GM21717 (cell line): ENCODE measurements at regions not wholly inside any gene's neighbourhood (a gene's known extent, or its start where the extent isn't known, plus 50 kb on each side); places are given as distances from the start of the nearest gene placed in this dataset.

Source experiments
- ATAC-seq: cut with Tn5 transposase; IDR thresholded peaks from one replicate; pipeline ENCODE4 v1.9.1; 2021; ENCODE audit warnings: mild to moderate bottlenecking, moderate library complexity; ENCODE audit not compliant: unreplicated experiment

- ATAC-seq: no peak
Measured at GRCh38 chr21:16071761-16072160, 342.0 kb downstream of the USP25 start.

GRCh38 chr21:16072221-16072620, 342.4 kb downstream of the USP25 start:
- ATAC-seq: no peak

GRCh38 chr21:16072737-16073136, 343.0 kb downstream of the USP25 start:
- ATAC-seq: no peak

- ATAC-seq: no peak
Measured at GRCh38 chr21:16073586-16073985, 343.8 kb downstream of the USP25 start.

- no peak for ATAC-seq
Measured at GRCh38 chr21:16074950-16075489, 345.2 kb downstream of the USP25 start.

GRCh38 chr21:16075649-16076282, 346.0 kb downstream of the USP25 start:
- ATAC-seq: no peak

- ATAC-seq: no peak
Measured at GRCh38 chr21:16076465-16076864, 346.7 kb downstream of the USP25 start.

GRCh38 chr21:16078382-16078781, 348.6 kb downstream of the USP25 start:
- ATAC-seq: no peak

- ATAC-seq: no peak
Measured at GRCh38 chr21:16079830-16080229, 350.0 kb downstream of the USP25 start.

- ATAC-seq: no peak
Measured at GRCh38 chr21:16081304-16081703, 351.5 kb downstream of the USP25 start.

GRCh38 chr21:16082038-16082816, 352.4 kb downstream of the USP25 start:
- ATAC-seq: no peak

- no peak for ATAC-seq
Measured at GRCh38 chr21:16084776-16085364, 355.1 kb downstream of the USP25 start.

- ATAC-seq: no peak
Measured at GRCh38 chr21:16085421-16085820, 355.6 kb downstream of the USP25 start.

- ATAC-seq: no peak
Measured at GRCh38 chr21:16086121-16086520, 356.3 kb downstream of the USP25 start.

- no peak for ATAC-seq
Measured at GRCh38 chr21:16086936-16087335, 357.2 kb downstream of the USP25 start.

GRCh38 chr21:16087523-16087922, 357.7 kb downstream of the USP25 start:
- no peak for ATAC-seq

- no peak for ATAC-seq
Measured at GRCh38 chr21:16088056-16088455, 358.3 kb downstream of the USP25 start.

- ATAC-seq: no peak
Measured at GRCh38 chr21:16095005-16095404, 365.2 kb downstream of the USP25 start.

- ATAC-seq: no peak
Measured at GRCh38 chr21:16096988-16097387, 367.2 kb downstream of the USP25 start.

GRCh38 chr21:16102113-16102512, 372.3 kb downstream of the USP25 start:
- no peak for ATAC-seq

GRCh38 chr21:16108561-16109075, 378.8 kb downstream of the USP25 start:
- ATAC-seq: no peak
